ENCODE measurements at regions not wholly inside any gene's neighbourhood (a gene's known extent, or its start where the extent isn't known, plus 50 kb on each side); places are given as distances from the start of the nearest gene placed in this dataset.
A peak's percentile ranks its signal among the peaks of the same experiment; 100 is the strongest.

- POLR2A ChIA-PET: no interaction called here
- Histone ChIP-seq H3K4me2 (ENCODE audit: control insufficient read depth, insufficient read depth) (no peak overlapping the region), H3K9ac (ENCODE audit: control insufficient read depth, insufficient read depth, low read length) (no peak overlapping the region), H3K27me3 (replicated peaks in 1 of 2; ENCODE audit: control insufficient read depth in 2 of 2, insufficient read depth in 2 of 2, low read length in 1 of 2) (no peaks in the 10 kb centered on the region), H4K20me1 (ENCODE audit: control insufficient read depth, insufficient read depth) (no peaks in the 10 kb centered on the region), H2AFZ (ENCODE audit: control insufficient read depth, low read depth, low read length) (no peak overlapping the region), H3K4me1 (ENCODE audit: control insufficient read depth, insufficient read depth, low read length) (no peaks in the 10 kb centered on the region), H3K9me3 (replicated peaks; ENCODE audit: control insufficient read depth, insufficient read depth, low read length) (no peaks in the 10 kb centered on the region), H3K27ac (ENCODE audit: control insufficient read depth, insufficient read depth) (no peak overlapping the region), H3K4me3 (no peak overlapping the region), H3K36me3 (ENCODE audit: control insufficient read depth in 2 of 2, insufficient read depth in 2 of 2, low read length in 1 of 2) (no peaks in the 10 kb centered on the region), H3K79me2 (ENCODE audit: control insufficient read depth, insufficient read depth, low read length) (no peaks in the 10 kb centered on the region)
- in situ Hi-C loops (cut with MboI): no loop called here
- SMC1A ChIA-PET (ENCODE audit: uncharacterized antibody, unreplicated experiment): interaction anchor here (0.8 kb wide), 1 partner anchor 321 kb away, joined by 3 read pairs; no protein-coding TSS in a partner anchor
- no TSS peak for BruUV-seq (replicated peaks)
- 0% methylated on average over 1 of the region's 1 CpG for WGBS (ENCODE audit: insufficient coverage, insufficient replicate concordance, low lambda C conversion rate, missing lambda C conversion rate)
- no peak for TF ChIP-seq HDAC6 (IDR thresholded peaks at IDR 0.05; ENCODE audit: unreplicated experiment)
- intact Hi-C loops (cut with micrococcal nuclease; ENCODE audit: unreplicated experiment): no loop called here
- FAIRE-seq (no peak), DNase-seq (ENCODE audit: low read depth, low spot score) (no peak), ATAC-seq (no peak)
- CTCF ChIA-PET: interaction anchor here (0.8 to 1.0 kb wide), 2 partner anchors 10 to 490 kb away, joined by 3 read pairs; no protein-coding TSS in a partner anchor
- RAD21 ChIA-PET (ENCODE audit: unreplicated experiment): no interaction called here
Measured at GRCh38 chr1:192485692-192486436, 89.7 kb upstream of the RGS1 start.

- no peak for FAIRE-seq
- TF ChIP-seq ZBED1 (IDR thresholded peaks at IDR 0.05; ENCODE audit: borderline replicate concordance) (no peak), KAT2A (conservative IDR thresholded peaks at IDR 0.05; ENCODE audit: control insufficient read depth, low read depth, low read length) (no peak), TCF12 (IDR thresholded peaks at IDR 0.05; ENCODE audit: low read depth, low read length) (no peak), PAX8 (IDR thresholded peaks at IDR 0.05) (no peak), MTA3 (IDR thresholded peaks at IDR 0.05; ENCODE audit: borderline replicate concordance, low read length) (no peak)
- TF ChIP-seq, protein P1, sequence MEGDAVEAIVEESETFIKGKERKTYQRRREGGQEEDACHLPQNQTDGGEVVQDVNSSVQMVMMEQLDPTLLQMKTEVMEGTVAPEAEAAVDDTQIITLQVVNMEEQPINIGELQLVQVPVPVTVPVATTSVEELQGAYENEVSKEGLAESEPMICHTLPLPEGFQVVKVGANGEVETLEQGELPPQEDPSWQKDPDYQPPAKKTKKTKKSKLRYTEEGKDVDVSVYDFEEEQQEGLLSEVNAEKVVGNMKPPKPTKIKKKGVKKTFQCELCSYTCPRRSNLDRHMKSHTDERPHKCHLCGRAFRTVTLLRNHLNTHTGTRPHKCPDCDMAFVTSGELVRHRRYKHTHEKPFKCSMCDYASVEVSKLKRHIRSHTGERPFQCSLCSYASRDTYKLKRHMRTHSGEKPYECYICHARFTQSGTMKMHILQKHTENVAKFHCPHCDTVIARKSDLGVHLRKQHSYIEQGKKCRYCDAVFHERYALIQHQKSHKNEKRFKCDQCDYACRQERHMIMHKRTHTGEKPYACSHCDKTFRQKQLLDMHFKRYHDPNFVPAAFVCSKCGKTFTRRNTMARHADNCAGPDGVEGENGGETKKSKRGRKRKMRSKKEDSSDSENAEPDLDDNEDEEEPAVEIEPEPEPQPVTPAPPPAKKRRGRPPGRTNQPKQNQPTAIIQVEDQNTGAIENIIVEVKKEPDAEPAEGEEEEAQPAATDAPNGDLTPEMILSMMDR (IDR thresholded peaks at IDR 0.05 in 2 of 3, conservative IDR thresholded peaks at IDR 0.05 in 1 of 3; ENCODE audit: control insufficient read depth in 2 of 3, extremely low read depth in 1 of 3, insufficient read depth in 1 of 3, low read depth in 3 of 3, low read length in 3 of 3): peak in 1 of 3 experiments; percentile 20; a peak in 1 of 6 replicates
- TF ChIP-seq, protein P2, sequence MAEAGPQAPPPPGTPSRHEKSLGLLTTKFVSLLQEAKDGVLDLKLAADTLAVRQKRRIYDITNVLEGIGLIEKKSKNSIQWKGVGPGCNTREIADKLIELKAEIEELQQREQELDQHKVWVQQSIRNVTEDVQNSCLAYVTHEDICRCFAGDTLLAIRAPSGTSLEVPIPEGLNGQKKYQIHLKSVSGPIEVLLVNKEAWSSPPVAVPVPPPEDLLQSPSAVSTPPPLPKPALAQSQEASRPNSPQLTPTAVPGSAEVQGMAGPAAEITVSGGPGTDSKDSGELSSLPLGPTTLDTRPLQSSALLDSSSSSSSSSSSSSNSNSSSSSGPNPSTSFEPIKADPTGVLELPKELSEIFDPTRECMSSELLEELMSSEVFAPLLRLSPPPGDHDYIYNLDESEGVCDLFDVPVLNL (IDR thresholded peaks at IDR 0.05; ENCODE audit: low read depth, low read length): no peak
- ChIA-PET CTCF (no interaction called here), SMC1A (ENCODE audit: uncharacterized antibody, unreplicated experiment) (no interaction called here), POLR2A (no interaction called here), RAD21 (ENCODE audit: unreplicated experiment) (no interaction called here)
- Histone ChIP-seq H3K27ac (ENCODE audit: control insufficient read depth, insufficient read depth) (no peak overlapping the region), H3K27me3 (replicated peaks in 1 of 2; ENCODE audit: control insufficient read depth in 2 of 2, insufficient read depth in 2 of 2, low read length in 1 of 2) (no peaks in the 10 kb centered on the region), H2AFZ (ENCODE audit: control insufficient read depth, low read depth, low read length) (no peak overlapping the region), H3K4me1 (ENCODE audit: control insufficient read depth, insufficient read depth, low read length) (no peaks in the 10 kb centered on the region), H3K4me2 (ENCODE audit: control insufficient read depth, insufficient read depth) (no peak overlapping the region), H4K20me1 (ENCODE audit: control insufficient read depth, insufficient read depth) (no peaks in the 10 kb centered on the region), H3K9ac (ENCODE audit: control insufficient read depth, insufficient read depth, low read length) (no peak overlapping the region), H3K36me3 (ENCODE audit: control insufficient read depth in 2 of 2, insufficient read depth in 2 of 2, low read length in 1 of 2) (no peaks in the 10 kb centered on the region), H3K4me3 (no peak overlapping the region), H3K79me2 (ENCODE audit: control insufficient read depth, insufficient read depth, low read length) (no peaks in the 10 kb centered on the region), H3K9me3 (replicated peaks; ENCODE audit: control insufficient read depth, insufficient read depth, low read length) (no peaks in the 10 kb centered on the region)
- intact Hi-C loops (cut with micrococcal nuclease; ENCODE audit: unreplicated experiment): no loop called here
- no TSS peak for BruUV-seq (replicated peaks)
- in situ Hi-C loops (cut with MboI): no loop called here
- ATAC-seq: 0 out of 3 replicates have a peak, but pooled peaks have one; percentile 32
- no peak for DNase-seq (ENCODE audit: low read depth, low spot score)
Measured at GRCh38 chr1:192488058-192488457, 87.5 kb upstream of the RGS1 start.
